GM21717 (cell line): ENCODE measurements at regions not wholly inside any gene's neighbourhood (a gene's known extent, or its start where the extent isn't known, plus 50 kb on each side); places are given as distances from the start of the nearest gene placed in this dataset.
"Not testable (repeated sequence)": the region's sequence is repeated elsewhere in the genome, so short reads cannot be mapped to it uniquely, and the experiment has no call there.

Experiments used
- ATAC-seq: cut with Tn5 transposase; IDR thresholded peaks from one replicate; pipeline ENCODE4 v1.9.1; 2021; ENCODE audit warnings: mild to moderate bottlenecking, moderate library complexity; ENCODE audit not compliant: unreplicated experiment

- ATAC-seq: no peak
These were observed 560.5 kb upstream of the POT1 start for GRCh38 chr7:125490167-125490566.

- ATAC-seq: no peak
These were observed 555.6 kb upstream of the POT1 start for GRCh38 chr7:125485223-125485622.

- ATAC-seq: no peak
These were observed 555.1 kb upstream of the POT1 start for GRCh38 chr7:125484755-125485154.

GRCh38 chr7:125481323-125481722 lies 551.7 kb upstream of the POT1 start:
- ATAC-seq: no peak

GRCh38 chr7:125480762-125481161 lies 551.1 kb upstream of the POT1 start:
- ATAC-seq: no peak

GRCh38 chr7:125468855-125469174 lies 539.2 kb upstream of the POT1 start:
- no peak for ATAC-seq

GRCh38 chr7:125467996-125468854 lies 538.6 kb upstream of the POT1 start:
- ATAC-seq: no peak

GRCh38 chr7:125465527-125465926 lies 535.9 kb upstream of the POT1 start:
- ATAC-seq: no peak

GRCh38 chr7:125462615-125463014 lies 533.0 kb upstream of the POT1 start:
- no peak for ATAC-seq

- ATAC-seq: no peak
These were observed 529.4 kb upstream of the POT1 start for GRCh38 chr7:125459038-125459437.

GRCh38 chr7:125450749-125451148 lies 521.1 kb upstream of the POT1 start:
- ATAC-seq: no peak

GRCh38 chr7:125445836-125446235 lies 516.2 kb upstream of the POT1 start:
- no peak for ATAC-seq

GRCh38 chr7:125444864-125445263 lies 515.2 kb upstream of the POT1 start:
- ATAC-seq: no peak

GRCh38 chr7:125436220-125436619 lies 506.6 kb upstream of the POT1 start:
- no peak for ATAC-seq

- ATAC-seq: no peak
These were observed 501.7 kb upstream of the POT1 start for GRCh38 chr7:125431349-125431748.

GRCh38 chr7:125430013-125430412 lies 500.4 kb upstream of the POT1 start:
- ATAC-seq: no peak

GRCh38 chr7:125427676-125428075 lies 498.1 kb upstream of the POT1 start:
- no peak for ATAC-seq

- ATAC-seq: no peak
These were observed 495.9 kb upstream of the POT1 start for GRCh38 chr7:125425506-125425905.

- no peak for ATAC-seq
These were observed 495.1 kb upstream of the POT1 start for GRCh38 chr7:125424721-125425120.

- ATAC-seq: no peak
These were observed 494.0 kb upstream of the POT1 start for GRCh38 chr7:125423458-125424155.

- not testable (repeated sequence) for ATAC-seq
These were observed 491.8 kb upstream of the POT1 start for GRCh38 chr7:125421407-125421806.

- no peak for ATAC-seq
These were observed 483.5 kb upstream of the POT1 start for GRCh38 chr7:125412890-125413665.
